ENCODE measurements at regions not wholly inside any gene's neighbourhood (a gene's known extent, or its start where the extent isn't known, plus 50 kb on each side); places are given as distances from the start of the nearest gene placed in this dataset.

DNA sequence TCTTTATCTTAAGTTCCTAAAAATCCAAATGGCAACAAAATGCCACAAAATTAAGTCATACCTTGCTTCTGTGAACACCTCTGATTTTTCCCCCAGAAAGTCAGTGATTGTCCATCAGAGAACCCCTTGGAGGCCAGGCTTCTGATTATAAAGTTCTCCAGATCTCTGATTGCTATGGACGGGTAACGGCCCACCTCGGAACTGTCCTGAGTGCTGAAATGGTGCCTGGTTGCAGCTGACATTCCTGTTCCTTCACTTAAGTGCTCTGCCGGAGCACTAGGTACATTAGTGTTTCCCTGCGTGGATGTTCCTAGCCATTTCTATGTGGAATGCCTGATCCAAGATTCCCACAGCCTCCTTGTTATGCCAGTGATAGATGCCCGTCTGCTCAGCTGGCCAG is 85.0 kb downstream of the CHST1 start:
- Histone ChIP-seq H4K91ac (ENCODE audit: insufficient read depth, low read depth, low read length) (no peak overlapping the region), H2BK120ac (ENCODE audit: low read depth, low read length) (no peak overlapping the region), H3K9ac (ENCODE audit: low read depth, low read length) (no peak overlapping the region), H3K27ac (ENCODE audit: insufficient read depth, low read length) (no peak overlapping the region), H2AK9ac (replicated peaks; ENCODE audit: low read depth, low read length, poor library complexity) (no peak overlapping the region), H3K18ac (ENCODE audit: low read depth, low read length) (no peak overlapping the region), H3K4me2 (ENCODE audit: low read depth, low read length) (no peak overlapping the region), H3K9me3 (ENCODE audit: control insufficient read depth, insufficient read depth, low read length) (no peaks in the 10 kb centered on the region), H2BK15ac (ENCODE audit: low read depth, low read length) (no peak overlapping the region), H3K27me3 (ENCODE audit: control insufficient read depth, insufficient read depth, low read length) (no peaks in the 10 kb centered on the region), H2AK5ac (ENCODE audit: low read depth, low read length) (no peak overlapping the region), H4K20me1 (ENCODE audit: insufficient read depth, low read length) (no peaks in the 10 kb centered on the region), H3K36me3 (ENCODE audit: control insufficient read depth, insufficient read depth, low read length) (no peaks in the 10 kb centered on the region), H2AFZ (replicated peaks; ENCODE audit: low read length, poor library complexity) (no peak overlapping the region), H2BK20ac (ENCODE audit: low read depth, low read length) (no peak overlapping the region), H4K8ac (ENCODE audit: low read depth in 2 of 2, low read length in 2 of 2) (no peak overlapping the region), H3K23ac (ENCODE audit: low read depth, low read length) (no peak overlapping the region), H3K4ac (ENCODE audit: low read depth, low read length) (no peak overlapping the region), H3K9me1 (ENCODE audit: insufficient read depth, low read length) (no peaks in the 10 kb centered on the region), H3K4me3 (ENCODE audit: insufficient read depth, low read depth, low read length) (no peak overlapping the region), H4K5ac (ENCODE audit: low read depth, low read length) (no peak overlapping the region), H3K14ac (replicated peaks; ENCODE audit: low read depth, low read length) (no peak overlapping the region), H3K56ac (ENCODE audit: extremely low read depth, insufficient read depth, low read length) (no peak overlapping the region), H2BK5ac (ENCODE audit: low read depth, low read length, poor library complexity, severe bottlenecking) (no peak overlapping the region), H3K4me1 (ENCODE audit: control insufficient read depth, insufficient read depth, low read length) (no peaks in the 10 kb centered on the region), H3K79me1 (ENCODE audit: low read depth in 1 of 2, low read length in 2 of 2) (no peaks in the 10 kb centered on the region)
- TF ChIP-seq FOS (IDR thresholded peaks at IDR 0.05; ENCODE audit: low read depth, low read length) (no peak), RCOR1 (IDR thresholded peaks at IDR 0.05; ENCODE audit: insufficient replicate concordance, low read length) (no peak), MXI1 (IDR thresholded peaks at IDR 0.05; ENCODE audit: borderline replicate concordance, low read depth, low read length) (no peak), NFE2L2 (IDR thresholded peaks at IDR 0.05; ENCODE audit: low read depth, low read length) (no peak), BHLHE40 (IDR thresholded peaks at IDR 0.05; ENCODE audit: low read depth, low read length) (no peak), CHD1 (IDR thresholded peaks at IDR 0.05; ENCODE audit: low read depth, low read length) (no peak), MAFK (IDR thresholded peaks at IDR 0.05; ENCODE audit: low read depth, low read length) (no peak), POLR2A (IDR thresholded peaks at IDR 0.05; ENCODE audit: low read depth, low read length) (no peak), RAD21 (IDR thresholded peaks at IDR 0.05; ENCODE audit: low read length) (no peak), RFX5 (IDR thresholded peaks at IDR 0.05; ENCODE audit: low read depth, low read length) (no peak), MAZ (IDR thresholded peaks at IDR 0.05; ENCODE audit: borderline replicate concordance, low read depth, low read length) (no peak), SMC3 (IDR thresholded peaks at IDR 0.05; ENCODE audit: low read depth, low read length) (no peak), CEBPB (IDR thresholded peaks at IDR 0.05; ENCODE audit: low read depth, low read length) (no peak)
- TF ChIP-seq, protein P1, sequence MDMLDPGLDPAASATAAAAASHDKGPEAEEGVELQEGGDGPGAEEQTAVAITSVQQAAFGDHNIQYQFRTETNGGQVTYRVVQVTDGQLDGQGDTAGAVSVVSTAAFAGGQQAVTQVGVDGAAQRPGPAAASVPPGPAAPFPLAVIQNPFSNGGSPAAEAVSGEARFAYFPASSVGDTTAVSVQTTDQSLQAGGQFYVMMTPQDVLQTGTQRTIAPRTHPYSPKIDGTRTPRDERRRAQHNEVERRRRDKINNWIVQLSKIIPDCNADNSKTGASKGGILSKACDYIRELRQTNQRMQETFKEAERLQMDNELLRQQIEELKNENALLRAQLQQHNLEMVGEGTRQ (IDR thresholded peaks at IDR 0.05; ENCODE audit: low read depth, low read length) = no peak
- TF ChIP-seq, protein P2, sequence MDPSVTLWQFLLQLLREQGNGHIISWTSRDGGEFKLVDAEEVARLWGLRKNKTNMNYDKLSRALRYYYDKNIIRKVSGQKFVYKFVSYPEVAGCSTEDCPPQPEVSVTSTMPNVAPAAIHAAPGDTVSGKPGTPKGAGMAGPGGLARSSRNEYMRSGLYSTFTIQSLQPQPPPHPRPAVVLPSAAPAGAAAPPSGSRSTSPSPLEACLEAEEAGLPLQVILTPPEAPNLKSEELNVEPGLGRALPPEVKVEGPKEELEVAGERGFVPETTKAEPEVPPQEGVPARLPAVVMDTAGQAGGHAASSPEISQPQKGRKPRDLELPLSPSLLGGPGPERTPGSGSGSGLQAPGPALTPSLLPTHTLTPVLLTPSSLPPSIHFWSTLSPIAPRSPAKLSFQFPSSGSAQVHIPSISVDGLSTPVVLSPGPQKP (IDR thresholded peaks at IDR 0.05; ENCODE audit: borderline replicate concordance, low read depth, low read length) = no peak
- in situ Hi-C loops (cut with MboI; ENCODE audit: low sequenced_read_pairs) = no loop called here
- intact Hi-C loops (cut with micrococcal nuclease) = no loop called here
- dilution Hi-C loops (cut with HindIII; ENCODE audit: low sequenced_read_pairs, unreplicated experiment) = no loop called here
- POLR2A ChIA-PET (ENCODE audit: unreplicated experiment) = no interaction called here
- CTCF ChIA-PET = no interaction called here
- 0% methylated on average over 2 of the region's 6 CpGs; no CpG with 5 or more reads in 1 of the 2 experiments for WGBS, 2 experiments (ENCODE audit: extremely low coverage in 2 of 2, insufficient read length in 1 of 2)
- DNase-seq (peak; percentile 34), ATAC-seq (ENCODE audit: low read depth) (peak; percentile 68)
- BruUV-seq (replicated peaks) = no TSS peak

All from IMR-90 (cell line).